ENCODE measurements at regions not wholly inside any gene's neighbourhood (a gene's known extent, or its start where the extent isn't known, plus 50 kb on each side); places are given as distances from the start of the nearest gene placed in this dataset.

GRCh38 chr14:62645649-62646048 is 399.6 kb downstream of the KCNH5 start:
- no peak for TF ChIP-seq CTCF (IDR thresholded peaks at IDR 0.05)
- TF ChIP-seq POLR2A (IDR thresholded peaks at IDR 0.05): no peak
